GM19463 (cell line): ENCODE measurements at regions not wholly inside any gene's neighbourhood (a gene's known extent, or its start where the extent isn't known, plus 50 kb on each side); places are given as distances from the start of the nearest gene placed in this dataset.
"Not testable (repeated sequence)": the region's sequence is repeated elsewhere in the genome, so short reads cannot be mapped to it uniquely, and the experiment has no call there.

Experiments
- ATAC-seq: cut with Tn5 transposase; IDR thresholded peaks from one replicate; pipeline ENCODE4 v1.9.1; 2021; ENCODE audit warnings: mild to moderate bottlenecking, moderate library complexity; ENCODE audit not compliant: unreplicated experiment

GRCh38 chr20:61094581-61094980, 157.5 kb upstream of the CDH4 start:
- ATAC-seq = no peak

- ATAC-seq = no peak
These were observed 155.6 kb upstream of the CDH4 start for GRCh38 chr20:61096463-61096862.

- no peak for ATAC-seq
These were observed 152.3 kb upstream of the CDH4 start for GRCh38 chr20:61099806-61100205.

GRCh38 chr20:61100489-61100888, 151.6 kb upstream of the CDH4 start:
- ATAC-seq = no peak

GRCh38 chr20:61101321-61101720, 150.7 kb upstream of the CDH4 start:
- ATAC-seq = not testable (repeated sequence)

- ATAC-seq = no peak
These were observed 147.8 kb upstream of the CDH4 start for GRCh38 chr20:61104232-61104631.

GRCh38 chr20:61105395-61105794, 146.7 kb upstream of the CDH4 start:
- no peak for ATAC-seq

- ATAC-seq = no peak
These were observed 145.6 kb upstream of the CDH4 start for GRCh38 chr20:61106438-61106837.

GRCh38 chr20:61109221-61109805, 142.7 kb upstream of the CDH4 start:
- ATAC-seq = no peak

- ATAC-seq = no peak
These were observed 139.5 kb upstream of the CDH4 start for GRCh38 chr20:61112515-61112914.

GRCh38 chr20:61113731-61114130, 138.3 kb upstream of the CDH4 start:
- no peak for ATAC-seq

GRCh38 chr20:61114493-61115175, 137.4 kb upstream of the CDH4 start:
- ATAC-seq = no peak

GRCh38 chr20:61115364-61116065, 136.5 kb upstream of the CDH4 start:
- no peak for ATAC-seq

GRCh38 chr20:61117725-61118124, 134.3 kb upstream of the CDH4 start:
- ATAC-seq = no peak

- ATAC-seq = no peak
These were observed 133.4 kb upstream of the CDH4 start for GRCh38 chr20:61118429-61119224.

- ATAC-seq = no peak
These were observed 132.8 kb upstream of the CDH4 start for GRCh38 chr20:61119273-61119672.

GRCh38 chr20:61119794-61120410, 132.2 kb upstream of the CDH4 start:
- ATAC-seq = no peak

- no peak for ATAC-seq
These were observed 131.2 kb upstream of the CDH4 start for GRCh38 chr20:61120595-61121515.

- no peak for ATAC-seq
These were observed 130.4 kb upstream of the CDH4 start for GRCh38 chr20:61121661-61122060.

- no peak for ATAC-seq
These were observed 128.8 kb upstream of the CDH4 start for GRCh38 chr20:61123286-61123685.
